ENCODE measurements at regions not wholly inside any gene's neighbourhood (a gene's known extent, or its start where the extent isn't known, plus 50 kb on each side); places are given as distances from the start of the nearest gene placed in this dataset.

DNA sequence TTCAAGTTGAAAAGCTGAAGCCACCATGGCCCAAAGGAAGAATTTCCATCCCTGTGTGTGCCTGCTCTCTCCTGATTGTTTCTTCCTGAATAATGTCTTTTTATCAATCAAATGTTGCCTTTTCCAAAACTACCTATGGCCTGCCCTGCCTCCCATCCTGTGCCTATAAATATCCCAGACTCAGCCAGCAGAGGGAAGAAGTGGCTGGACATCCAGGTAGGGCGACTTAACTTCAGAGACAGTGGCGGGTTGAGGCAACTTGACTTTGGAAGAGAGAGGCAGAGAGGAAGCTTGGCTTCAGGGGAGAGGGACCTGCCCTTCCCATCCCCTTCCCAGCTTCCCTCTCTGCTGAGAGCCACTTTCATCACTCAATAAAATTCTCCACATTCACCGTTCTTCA is 133.0 kb downstream of the LCA5 start:
- TF ChIP-seq CTCF (conservative IDR thresholded peaks at IDR 0.05; ENCODE audit: low read depth, low read length): 0 out of 2 replicates have a peak, but pooled peaks have one; percentile 13
- TF ChIP-seq EZH2 (IDR thresholded peaks at IDR 0.05; ENCODE audit: low read length, unreplicated experiment): no peak
- no peak for TF ChIP-seq EZH2phosphoT487 (IDR thresholded peaks at IDR 0.05; ENCODE audit: borderline replicate concordance, low read length)

Measured in PC-3 (cell line).